ENCODE measurements at regions not wholly inside any gene's neighbourhood (a gene's known extent, or its start where the extent isn't known, plus 50 kb on each side); places are given as distances from the start of the nearest gene placed in this dataset.
"Not testable (repeated sequence)": the region's sequence is repeated elsewhere in the genome, so short reads cannot be mapped to it uniquely, and the experiment has no call there.

DNA sequence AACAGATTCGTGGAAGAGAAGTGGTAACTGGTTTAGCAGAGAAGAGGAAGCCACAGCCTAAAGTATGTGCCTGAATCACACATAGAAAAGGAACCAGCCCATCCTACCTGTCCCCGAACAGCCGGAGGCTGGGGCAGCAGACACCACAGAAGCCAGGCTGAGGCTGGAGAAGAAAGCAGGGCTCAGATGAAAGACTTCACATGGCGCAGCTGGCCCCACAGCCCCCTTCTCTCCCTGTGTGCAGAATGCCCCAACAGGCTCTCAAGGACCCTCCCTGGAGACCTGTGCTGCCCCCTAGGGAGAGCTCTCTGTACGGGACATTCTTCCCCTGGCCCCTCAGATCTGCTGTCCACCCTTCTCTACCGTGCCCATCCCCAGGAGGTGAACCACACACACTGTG is 83.5 kb upstream of the RAB12 start:
- DNase-seq, result no peak
- TF ChIP-seq, protein P1, sequence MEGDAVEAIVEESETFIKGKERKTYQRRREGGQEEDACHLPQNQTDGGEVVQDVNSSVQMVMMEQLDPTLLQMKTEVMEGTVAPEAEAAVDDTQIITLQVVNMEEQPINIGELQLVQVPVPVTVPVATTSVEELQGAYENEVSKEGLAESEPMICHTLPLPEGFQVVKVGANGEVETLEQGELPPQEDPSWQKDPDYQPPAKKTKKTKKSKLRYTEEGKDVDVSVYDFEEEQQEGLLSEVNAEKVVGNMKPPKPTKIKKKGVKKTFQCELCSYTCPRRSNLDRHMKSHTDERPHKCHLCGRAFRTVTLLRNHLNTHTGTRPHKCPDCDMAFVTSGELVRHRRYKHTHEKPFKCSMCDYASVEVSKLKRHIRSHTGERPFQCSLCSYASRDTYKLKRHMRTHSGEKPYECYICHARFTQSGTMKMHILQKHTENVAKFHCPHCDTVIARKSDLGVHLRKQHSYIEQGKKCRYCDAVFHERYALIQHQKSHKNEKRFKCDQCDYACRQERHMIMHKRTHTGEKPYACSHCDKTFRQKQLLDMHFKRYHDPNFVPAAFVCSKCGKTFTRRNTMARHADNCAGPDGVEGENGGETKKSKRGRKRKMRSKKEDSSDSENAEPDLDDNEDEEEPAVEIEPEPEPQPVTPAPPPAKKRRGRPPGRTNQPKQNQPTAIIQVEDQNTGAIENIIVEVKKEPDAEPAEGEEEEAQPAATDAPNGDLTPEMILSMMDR (IDR thresholded peaks at IDR 0.05), result no peak
- Histone ChIP-seq H3K27ac (no peak overlapping the region), H3K27me3 (peaks cover 0 to 4% (median 0%) of the 10 kb centered on the region in 4 donors), H3K9me3 (no peaks in the 10 kb centered on the region), H3K36me3 (no peaks in the 10 kb centered on the region), H3K4me3 (no peak overlapping the region), H3K4me1 (no peaks in the 10 kb centered on the region)
- 40 to 44% methylated on average over 6 of the region's 6 CpGs for WGBS, 2 donors
- intact Hi-C loops (cut with DNase I), result no loop called here
- no peak for FAIRE-seq
- peak in 1 of 4 donors; percentile 34 for ATAC-seq

- ATAC-seq (peak in 1 of 4 donors; percentile 70), DNase-seq (no peak), FAIRE-seq (no peak)
- H3K4me1 ChIP-seq, result no peaks in the 10 kb centered on the region
- TF ChIP-seq, protein P1 (IDR thresholded peaks at IDR 0.05), result no peak
- H3K9me3 ChIP-seq, result no peaks in the 10 kb centered on the region
- H3K27me3 ChIP-seq, result peaks cover 0 to 4% (median 0%) of the 10 kb centered on the region in 4 donors
- intact Hi-C loops (cut with DNase I), result no loop called here
- no peak overlapping the region for H3K4me3 ChIP-seq
- H3K36me3 ChIP-seq, result no peaks in the 10 kb centered on the region
- H3K27ac ChIP-seq, result no peak overlapping the region
- WGBS, 2 donors, result 55 to 64% methylated on average over 9 of the region's 9 CpGs
These were observed 82.9 kb upstream of the RAB12 start for GRCh38 chr18:8526332-8526731.

DNA sequence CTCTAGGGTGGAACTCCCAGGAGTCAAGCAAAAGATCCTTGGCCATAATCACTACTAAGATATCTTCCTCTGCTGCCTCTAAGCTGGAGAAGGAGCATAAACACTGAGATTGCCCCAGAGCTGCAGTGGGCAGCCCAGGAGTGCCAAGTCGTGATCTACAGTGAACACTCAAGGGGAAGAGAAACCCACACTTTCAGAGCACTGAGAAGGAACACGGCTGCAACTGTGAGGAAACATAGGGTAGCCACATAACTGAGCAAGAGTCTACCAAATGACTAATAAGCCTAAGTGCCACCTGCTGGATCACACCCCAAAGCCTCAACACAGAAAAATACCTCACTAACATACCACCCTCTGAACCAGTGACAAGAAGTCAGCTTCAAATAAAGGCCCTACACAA is 79.6 kb upstream of the RAB12 start:
- 71 to 96% methylated on average over 2 of the region's 2 CpGs for WGBS, 2 donors
- H3K27ac ChIP-seq, result no peak overlapping the region
- no peaks in the 10 kb centered on the region for H3K4me1 ChIP-seq
- TF ChIP-seq, protein P1 (IDR thresholded peaks at IDR 0.05), result no peak
- no peaks in the 10 kb centered on the region for H3K27me3 ChIP-seq
- peak in 1 of 4 donors; percentile 20 for ATAC-seq
- intact Hi-C loops (cut with DNase I), result no loop called here
- H3K4me3 ChIP-seq, result no peak overlapping the region
- no peak for FAIRE-seq
- no peaks in the 10 kb centered on the region for H3K9me3 ChIP-seq
- DNase-seq, result no peak
- no peaks in the 10 kb centered on the region for H3K36me3 ChIP-seq

DNA sequence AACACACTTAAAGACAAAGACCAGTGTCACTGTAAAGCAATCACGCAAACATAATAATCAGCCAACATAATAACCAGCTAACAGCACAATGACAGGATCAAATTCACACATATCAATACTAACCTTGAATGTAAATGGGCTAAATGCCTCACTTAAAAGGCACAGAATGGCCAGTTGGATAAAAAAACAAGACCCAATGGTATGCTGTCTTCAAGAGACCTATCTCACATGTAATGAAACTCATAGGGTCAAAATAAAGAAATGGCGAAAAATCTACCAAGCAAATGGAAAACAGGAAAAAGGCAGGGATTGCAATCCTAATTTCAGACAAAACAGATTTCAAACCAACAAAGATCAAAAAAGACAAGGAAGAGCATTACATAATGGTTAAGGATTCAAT is 78.2 kb upstream of the RAB12 start:
- H3K36me3 ChIP-seq; ATAC-seq; H3K4me1 ChIP-seq; H3K27me3 ChIP-seq; H3K27ac ChIP-seq; FAIRE-seq; H3K4me3 ChIP-seq; intact Hi-C loops (cut with DNase I); DNase-seq; H3K9me3 ChIP-seq: not testable (repeated sequence)
- 87 to 90% methylated on average over 2 of the region's 2 CpGs for WGBS, 2 donors

GRCh38 chr18:8536231-8536630 is 73.0 kb upstream of the RAB12 start:
- 61 to 64% methylated on average over 11 of the region's 11 CpGs for WGBS, 2 donors
- Histone ChIP-seq H3K4me1 (no peaks in the 10 kb centered on the region), H3K4me3 (no peak overlapping the region), H3K27me3 (no peaks in the 10 kb centered on the region), H3K36me3 (no peaks in the 10 kb centered on the region), H3K27ac (no peak overlapping the region), H3K9me3 (no peaks in the 10 kb centered on the region)
- intact Hi-C loops (cut with DNase I), result no loop called here
- no peak for FAIRE-seq
- no peak for DNase-seq
- no peak for ATAC-seq
- TF ChIP-seq, protein P1 (IDR thresholded peaks at IDR 0.05), result no peak

- DNase-seq, result no peak
These were observed 72.3 kb upstream of the RAB12 start for GRCh38 chr18:8536922-8537321.

More at GRCh38 chr18:8536922-8537321, 72.3 kb upstream of the RAB12 start:
- Histone ChIP-seq H3K27me3 (no peaks in the 10 kb centered on the region), H3K4me1 (no peaks in the 10 kb centered on the region), H3K9me3 (no peaks in the 10 kb centered on the region), H3K4me3 (no peak overlapping the region), H3K27ac (no peak overlapping the region), H3K36me3 (no peaks in the 10 kb centered on the region)
- intact Hi-C loops (cut with DNase I), result no loop called here
- ATAC-seq (no peak), FAIRE-seq (no peak)
- 63 to 80% methylated on average over 14 of the region's 14 CpGs for WGBS, 2 donors
- TF ChIP-seq, protein P1 (IDR thresholded peaks at IDR 0.05), result no peak

All from pancreas (tissue), 10 donors.